Gastrocnemius medialis (tissue), 4 donors: ENCODE measurements at regions not wholly inside any gene's neighbourhood (a gene's known extent, or its start where the extent isn't known, plus 50 kb on each side); places are given as distances from the start of the nearest gene placed in this dataset.

ENCODE experiments used
- POLR2A ChIP-seq, 2 donors: fragments of 450-650 bp; IDR thresholded peaks; one replicate each; pipeline ENCODE4 v1.6.1; 2017; ENCODE audit warnings: antibody characterized with exemption in 2 of 2, mild to moderate bottlenecking in 2 of 2, moderate library complexity in 2 of 2
- TF ChIP-seq, protein P1 (sequence below), 5 experiments: fragments of 450-650 bp in 3 of 5; fragments of 200-600 bp in 2 of 5; sonication (generic) in 2 of 5; IDR thresholded peaks in 4 of 5; conservative IDR thresholded peaks in 1 of 5; 1 replicate in 4 of 5; 2 replicates in 1 of 5; pipeline ENCODE4 v1.5.1; 2016 to 2019; ENCODE audit warnings: antibody characterized with exemption in 5 of 5, mild to moderate bottlenecking in 3 of 5, moderate library complexity in 3 of 5

DNA sequence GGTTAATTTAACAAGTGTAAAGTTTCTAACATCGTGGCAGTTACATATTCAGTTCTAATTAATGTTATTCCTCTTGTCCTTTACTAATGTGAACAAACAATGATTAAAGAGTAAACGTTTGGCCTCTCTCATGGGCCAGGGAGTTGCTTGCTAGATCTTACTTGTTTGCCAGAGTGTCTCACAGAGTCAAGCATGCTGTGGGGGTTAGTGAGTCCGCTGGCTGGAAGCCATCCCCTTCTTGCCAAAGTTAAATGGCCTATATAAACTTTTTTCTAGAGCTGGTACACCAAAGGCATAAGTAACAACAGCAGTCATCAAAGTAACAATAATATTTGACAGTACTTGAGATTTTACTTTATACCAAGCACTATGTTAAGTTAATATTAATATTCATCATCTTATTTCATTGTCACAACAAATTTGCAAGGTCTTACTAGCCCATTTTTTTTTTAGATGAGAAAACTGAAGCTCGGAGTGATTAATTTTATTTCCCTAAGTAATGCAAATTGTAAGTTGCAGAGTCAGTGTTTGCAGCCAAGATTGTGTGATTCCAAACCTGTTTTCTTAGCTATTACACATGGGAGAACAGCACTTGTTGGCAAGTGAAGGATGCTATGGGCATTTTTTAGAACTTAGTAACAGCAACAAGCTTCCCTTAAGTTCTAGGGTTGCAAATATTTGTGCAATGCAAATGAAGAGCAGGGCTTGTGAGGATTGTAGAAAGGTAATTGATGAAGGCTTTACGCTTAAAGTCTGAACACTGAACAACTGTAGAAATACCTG, 224.5 kb downstream of the RFPL4B start:
- TF ChIP-seq, protein P1, sequence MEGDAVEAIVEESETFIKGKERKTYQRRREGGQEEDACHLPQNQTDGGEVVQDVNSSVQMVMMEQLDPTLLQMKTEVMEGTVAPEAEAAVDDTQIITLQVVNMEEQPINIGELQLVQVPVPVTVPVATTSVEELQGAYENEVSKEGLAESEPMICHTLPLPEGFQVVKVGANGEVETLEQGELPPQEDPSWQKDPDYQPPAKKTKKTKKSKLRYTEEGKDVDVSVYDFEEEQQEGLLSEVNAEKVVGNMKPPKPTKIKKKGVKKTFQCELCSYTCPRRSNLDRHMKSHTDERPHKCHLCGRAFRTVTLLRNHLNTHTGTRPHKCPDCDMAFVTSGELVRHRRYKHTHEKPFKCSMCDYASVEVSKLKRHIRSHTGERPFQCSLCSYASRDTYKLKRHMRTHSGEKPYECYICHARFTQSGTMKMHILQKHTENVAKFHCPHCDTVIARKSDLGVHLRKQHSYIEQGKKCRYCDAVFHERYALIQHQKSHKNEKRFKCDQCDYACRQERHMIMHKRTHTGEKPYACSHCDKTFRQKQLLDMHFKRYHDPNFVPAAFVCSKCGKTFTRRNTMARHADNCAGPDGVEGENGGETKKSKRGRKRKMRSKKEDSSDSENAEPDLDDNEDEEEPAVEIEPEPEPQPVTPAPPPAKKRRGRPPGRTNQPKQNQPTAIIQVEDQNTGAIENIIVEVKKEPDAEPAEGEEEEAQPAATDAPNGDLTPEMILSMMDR (IDR thresholded peaks at IDR 0.05 in 4 of 5, conservative IDR thresholded peaks at IDR 0.05 in 1 of 5), result no peak
- TF ChIP-seq POLR2A (IDR thresholded peaks at IDR 0.05), result no peak
